Ovary (tissue), 7 donors: ENCODE measurements at regions not wholly inside any gene's neighbourhood (a gene's known extent, or its start where the extent isn't known, plus 50 kb on each side); places are given as distances from the start of the nearest gene placed in this dataset.

Source experiments
- DNase-seq, 5 donors: peaks; one replicate each; pipeline ENCODE4 v3.0.0-alpha.2; 2019 to 2020
- H3K27ac ChIP-seq, 2 donors: fragments of 200-600 bp; one replicate each; pipeline versions ENCODE4 v1.5.1 to v1.8.0; 2019 to 2022
- H3K27me3 ChIP-seq: fragments of 200-600 bp; one replicate; pipeline ENCODE4 v1.8.0; 2022
- H3K36me3 ChIP-seq: fragments of 200-600 bp; sonication (generic); one replicate; pipeline ENCODE4 v1.5.1; 2019
- H3K4me1 ChIP-seq: one replicate; pipeline ENCODE4 v1.8.1; 2013; ENCODE audit warnings: mild to moderate bottlenecking, moderate library complexity; ENCODE audit not compliant: insufficient read depth
- H3K4me3 ChIP-seq: fragments of 200-600 bp; sonication (generic); one replicate; pipeline ENCODE4 v1.5.1; 2017
- H3K9me3 ChIP-seq, 2 donors: fragments of 200-600 bp in 1 of 2; sonication (generic) in 1 of 2; one replicate each; pipeline versions ENCODE4 v1.5.1 to v1.8.1; 2013 to 2019; ENCODE audit warnings: mild to moderate bottlenecking in 1 of 2, moderate library complexity in 1 of 2
- EP300 ChIP-seq: sonication (generic); formaldehyde crosslinking; IDR thresholded peaks from one replicate; pipeline ENCODE4 v1.6.1; 2017; ENCODE audit warnings: antibody characterized with exemption
- POLR2A ChIP-seq: fragments of 450-650 bp; IDR thresholded peaks from one replicate; pipeline ENCODE4 v1.6.1; 2017; ENCODE audit warnings: antibody characterized with exemption, mild to moderate bottlenecking, moderate library complexity
- WGBS, 3 donors: extraction: QIAGEN DNeasy Blood & Tissue Kit in 1 of 3; methylation state at CpG; one replicate each; pipeline versions ENCODE4 v1.1.5 to v1.1.7; 2013 to 2017; 5-methylcytosine and 5-hydroxymethylcytosine counted together
- intact Hi-C, 4 donors: fragments of 100-400 bp; cut with DNase I; formaldehyde crosslinking; loops; one replicate each; pipeline versions ENCODE4 v1.11.0 to v1.15.1; 2022 to 2023
- TF ChIP-seq, protein P1 (sequence below), 3 donors: fragments of 450-650 bp in 2 of 3; fragments of 200-600 bp in 1 of 3; IDR thresholded peaks; one replicate each; pipeline versions ENCODE4 v1.5.1 to v1.8.0; 2016 to 2022; ENCODE audit warnings: antibody characterized with exemption in 3 of 3, mild to moderate bottlenecking in 1 of 3
- donor health status: DM: no; HTN: no; CAD: no; lungs with moderate emphysema.
- donor health status: DM: no; HTN: no; CAD: no.
- donor health status: Bipolar disorder and iron deficiency.
- donor health status: DM: no; HTN: no; CAD: no.
- donor health status: DM: yes; HTN: yes; CAD: no.

DNA sequence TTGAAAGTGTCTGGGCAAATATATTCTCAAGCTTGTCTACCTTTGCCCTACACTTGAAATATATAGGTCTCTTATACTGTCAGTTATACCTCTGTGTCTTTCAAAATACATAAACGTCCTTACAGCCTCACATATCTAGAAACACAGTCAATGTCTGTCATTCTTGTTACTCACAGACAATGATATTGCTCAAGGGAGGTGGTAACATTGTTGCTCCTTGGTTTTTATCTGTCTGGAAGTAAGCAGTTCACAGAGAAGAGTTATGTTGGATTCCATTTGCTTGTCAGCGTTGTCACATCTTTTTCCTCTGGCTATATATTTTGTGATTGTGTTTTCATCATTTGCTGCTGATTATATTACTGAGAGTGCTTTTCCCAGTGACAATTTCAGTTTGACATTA is 1528.9 kb downstream of the PCDH7 start:
- no peaks in the 10 kb centered on the region for H3K36me3 ChIP-seq
- WGBS, 3 donors, result 36 to 52% (median 48%) methylated on average over 2 of the region's 2 CpGs
- DNase-seq, result no peak
- TF ChIP-seq EP300 (no peak), POLR2A (no peak)
- TF ChIP-seq, protein P1, sequence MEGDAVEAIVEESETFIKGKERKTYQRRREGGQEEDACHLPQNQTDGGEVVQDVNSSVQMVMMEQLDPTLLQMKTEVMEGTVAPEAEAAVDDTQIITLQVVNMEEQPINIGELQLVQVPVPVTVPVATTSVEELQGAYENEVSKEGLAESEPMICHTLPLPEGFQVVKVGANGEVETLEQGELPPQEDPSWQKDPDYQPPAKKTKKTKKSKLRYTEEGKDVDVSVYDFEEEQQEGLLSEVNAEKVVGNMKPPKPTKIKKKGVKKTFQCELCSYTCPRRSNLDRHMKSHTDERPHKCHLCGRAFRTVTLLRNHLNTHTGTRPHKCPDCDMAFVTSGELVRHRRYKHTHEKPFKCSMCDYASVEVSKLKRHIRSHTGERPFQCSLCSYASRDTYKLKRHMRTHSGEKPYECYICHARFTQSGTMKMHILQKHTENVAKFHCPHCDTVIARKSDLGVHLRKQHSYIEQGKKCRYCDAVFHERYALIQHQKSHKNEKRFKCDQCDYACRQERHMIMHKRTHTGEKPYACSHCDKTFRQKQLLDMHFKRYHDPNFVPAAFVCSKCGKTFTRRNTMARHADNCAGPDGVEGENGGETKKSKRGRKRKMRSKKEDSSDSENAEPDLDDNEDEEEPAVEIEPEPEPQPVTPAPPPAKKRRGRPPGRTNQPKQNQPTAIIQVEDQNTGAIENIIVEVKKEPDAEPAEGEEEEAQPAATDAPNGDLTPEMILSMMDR (IDR thresholded peaks at IDR 0.05), result no peak
- no peaks in the 10 kb centered on the region for H3K4me1 ChIP-seq
- intact Hi-C loops, result no loop called here
- no peaks in the 10 kb centered on the region for H3K9me3 ChIP-seq
- no peak overlapping the region for H3K4me3 ChIP-seq
- H3K27me3 ChIP-seq, result no peaks in the 10 kb centered on the region
- H3K27ac ChIP-seq, result no peak overlapping the region

DNA sequence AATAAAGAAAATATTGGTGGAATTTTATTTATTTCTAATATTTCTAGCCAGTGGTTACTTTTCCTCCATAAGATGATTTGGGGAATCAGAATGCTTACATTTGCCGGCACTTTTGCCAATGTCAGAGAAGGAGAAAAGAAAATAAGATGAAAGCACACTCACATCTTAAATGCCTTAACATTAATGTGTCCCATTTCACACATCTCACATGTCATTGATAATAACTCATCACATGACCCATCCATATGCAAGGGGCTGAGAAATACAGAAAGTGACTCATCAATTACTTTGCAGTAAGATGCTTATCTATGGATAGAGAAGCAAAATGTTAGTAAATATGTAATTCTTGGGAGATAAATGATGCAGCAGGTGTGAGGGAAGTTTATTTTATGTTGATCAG is 1531.0 kb downstream of the PCDH7 start:
- Histone ChIP-seq H3K36me3 (no peaks in the 10 kb centered on the region), H3K27me3 (no peaks in the 10 kb centered on the region), H3K4me1 (no peaks in the 10 kb centered on the region), H3K27ac (no peak overlapping the region), H3K9me3 (no peaks in the 10 kb centered on the region), H3K4me3 (no peak overlapping the region)
- 95 to 100% (median 98%) methylated on average over 1 of the region's 1 CpG for WGBS, 3 donors
- TF ChIP-seq POLR2A (no peak), EP300 (no peak)
- TF ChIP-seq, protein P1 (IDR thresholded peaks at IDR 0.05), result no peak
- no peak for DNase-seq
- intact Hi-C loops, result no loop called here

DNA sequence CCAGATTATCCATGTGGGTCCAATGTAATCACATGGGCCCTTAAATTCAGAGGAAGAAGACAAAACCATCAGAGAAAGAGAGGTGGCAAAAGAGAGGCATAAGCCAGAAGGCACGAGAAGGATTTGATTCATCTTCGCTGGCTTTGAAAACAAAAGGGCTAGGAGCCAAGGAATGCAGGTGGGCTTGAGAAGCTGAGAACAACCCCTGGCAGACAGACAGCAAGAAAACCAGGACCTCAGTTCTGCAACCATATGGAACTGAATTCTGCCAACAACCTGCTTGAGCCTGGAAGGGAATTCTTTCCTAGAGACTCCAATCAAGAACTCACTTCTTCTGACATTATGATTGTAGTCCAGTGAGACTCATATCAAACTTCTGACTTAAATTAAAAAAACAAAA is 1531.8 kb downstream of the PCDH7 start:
- no peak overlapping the region for H3K27ac ChIP-seq
- no peak overlapping the region for H3K4me3 ChIP-seq
- H3K36me3 ChIP-seq, result no peaks in the 10 kb centered on the region
- intact Hi-C loops, result no loop called here
- TF ChIP-seq, protein P1 (IDR thresholded peaks at IDR 0.05), result no peak
- TF ChIP-seq POLR2A (no peak), EP300 (no peak)
- H3K4me1 ChIP-seq, result no peaks in the 10 kb centered on the region
- H3K27me3 ChIP-seq, result no peaks in the 10 kb centered on the region
- WGBS, 3 donors, result 46 to 60% (median 54%) methylated on average over 2 of the region's 2 CpGs
- DNase-seq, result no peak
- no peaks in the 10 kb centered on the region for H3K9me3 ChIP-seq

DNA sequence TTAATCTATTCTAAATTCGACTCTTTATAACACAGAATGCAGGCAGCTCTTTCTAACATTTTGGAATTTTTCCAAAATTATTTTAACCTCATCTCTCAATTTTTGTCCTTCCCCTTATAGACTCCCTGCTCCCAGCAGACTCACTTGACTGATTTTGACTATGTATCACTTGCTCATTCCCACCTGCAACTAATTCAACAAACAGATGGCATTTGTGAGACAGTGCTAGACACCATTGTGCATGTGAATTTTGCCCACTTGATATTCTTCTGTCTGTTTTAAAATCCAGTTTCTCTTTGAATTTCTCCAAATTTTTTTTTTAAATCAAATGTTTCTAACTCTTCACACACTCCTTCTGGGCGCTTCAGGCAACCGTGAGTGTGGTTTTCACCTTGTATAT is 1534.0 kb downstream of the PCDH7 start:
- H3K4me3 ChIP-seq, result no peak overlapping the region
- H3K36me3 ChIP-seq, result no peaks in the 10 kb centered on the region
- no peaks in the 10 kb centered on the region for H3K27me3 ChIP-seq
- no peak for DNase-seq
- 50 to 87% (median 63%) methylated on average over 3 of the region's 3 CpGs for WGBS, 3 donors
- intact Hi-C loops, result no loop called here
- H3K27ac ChIP-seq, result no peak overlapping the region
- H3K4me1 ChIP-seq, result no peaks in the 10 kb centered on the region
- TF ChIP-seq POLR2A (no peak), EP300 (no peak)
- TF ChIP-seq, protein P1 (IDR thresholded peaks at IDR 0.05), result no peak
- no peaks in the 10 kb centered on the region for H3K9me3 ChIP-seq

DNA sequence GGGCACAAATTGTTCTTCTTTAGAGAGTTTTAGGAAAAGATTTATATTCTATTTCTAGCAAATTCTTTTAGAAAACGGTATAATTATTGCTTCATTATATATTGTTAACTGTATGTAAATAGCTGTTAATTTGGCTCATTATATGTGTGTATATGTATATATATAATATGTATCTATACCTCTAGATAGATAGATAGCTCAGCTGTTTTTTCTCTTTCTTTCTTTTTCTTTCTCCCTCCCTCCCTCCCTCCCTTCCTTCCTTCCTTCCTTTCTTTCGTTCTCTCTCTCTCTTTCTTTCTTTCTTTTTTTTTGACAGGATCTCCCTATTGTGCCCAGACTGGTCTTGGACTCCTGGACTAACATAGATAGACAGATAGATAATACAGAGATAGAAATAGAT is 1538.8 kb downstream of the PCDH7 start:
- TF ChIP-seq, protein P1 (IDR thresholded peaks at IDR 0.05), result no peak
- TF ChIP-seq POLR2A (no peak), EP300 (no peak)

More for the DNA sequence above, 1538.8 kb downstream of the PCDH7 start:
- Histone ChIP-seq H3K27me3 (no peaks in the 10 kb centered on the region), H3K4me1 (no peaks in the 10 kb centered on the region), H3K4me3 (no peak overlapping the region), H3K9me3 (no peaks in the 10 kb centered on the region), H3K27ac (no peak overlapping the region), H3K36me3 (no peaks in the 10 kb centered on the region)
- DNase-seq, result no peak
- intact Hi-C loops, result no loop called here
- WGBS, 3 donors, result 51 to 75% (median 75%) methylated on average over 2 of the region's 2 CpGs
